ENCODE measurements at regions not wholly inside any gene's neighbourhood (a gene's known extent, or its start where the extent isn't known, plus 50 kb on each side); places are given as distances from the start of the nearest gene placed in this dataset.

DNA sequence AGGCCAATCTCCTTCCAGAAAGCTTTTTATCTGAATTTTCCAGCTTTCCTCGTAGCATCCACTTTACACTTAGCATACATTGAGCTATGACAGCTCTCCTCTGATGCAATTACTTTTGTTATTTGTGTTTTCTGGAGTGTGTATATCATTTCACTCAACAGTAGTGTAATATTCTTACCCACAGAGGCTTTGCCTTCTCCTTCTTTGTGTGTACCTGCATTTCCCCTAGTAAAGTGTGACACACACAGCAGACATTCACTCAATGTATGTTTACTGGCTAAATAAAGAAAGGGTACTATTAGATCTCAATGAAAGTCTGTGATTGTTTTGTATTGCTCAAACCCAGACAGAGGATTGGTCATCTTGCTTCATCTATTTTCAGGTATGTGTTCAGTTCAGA lies 193.7 kb upstream of the MEX3C start:
- ChIA-PET CTCF (no interaction called here), POLR2A (no interaction called here)
- no peak for TF ChIP-seq CTCF (IDR thresholded peaks at IDR 0.05; ENCODE audit: insufficient read depth, low read depth, low read length)
- Histone ChIP-seq H3K27me3 (ENCODE audit: control insufficient read depth, insufficient read depth, low read length) (no peaks in the 10 kb centered on the region), H3K4me3 (ENCODE audit: low read depth, low read length) (no peak overlapping the region), H3K36me3 (ENCODE audit: control insufficient read depth, insufficient read depth, low read length) (no peaks in the 10 kb centered on the region)
- DNase-seq (ENCODE audit: low read depth): no peak

DNA sequence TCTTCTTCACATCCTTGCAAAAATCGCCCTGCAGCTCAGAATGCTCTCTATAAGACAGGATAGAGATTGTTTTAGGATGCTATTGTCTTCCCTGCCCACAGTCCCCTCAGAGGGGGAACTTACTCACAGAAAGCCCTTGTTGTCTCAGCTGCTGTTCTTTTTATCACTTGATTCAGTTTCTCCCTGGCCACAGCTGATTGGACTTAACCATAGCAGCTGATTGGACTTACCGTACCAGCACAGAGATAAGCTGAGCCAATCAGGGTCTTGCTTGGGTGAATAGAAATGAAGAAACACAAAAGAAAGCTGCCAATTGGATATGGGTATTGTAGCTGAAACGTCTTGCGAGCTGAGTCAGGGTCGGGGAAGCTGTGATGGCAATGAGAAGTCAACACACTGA lies 194.2 kb upstream of the MEX3C start:
- ChIA-PET POLR2A (no interaction called here), CTCF (no interaction called here)
- TF ChIP-seq CTCF (IDR thresholded peaks at IDR 0.05; ENCODE audit: insufficient read depth, low read depth, low read length): no peak
- DNase-seq (ENCODE audit: low read depth): no peak
- no peaks in the 10 kb centered on the region for H3K36me3 ChIP-seq (ENCODE audit: control insufficient read depth, insufficient read depth, low read length)
- no peaks in the 10 kb centered on the region for H3K27me3 ChIP-seq (ENCODE audit: control insufficient read depth, insufficient read depth, low read length)
- no peak overlapping the region for H3K4me3 ChIP-seq (ENCODE audit: low read depth, low read length)

DNA sequence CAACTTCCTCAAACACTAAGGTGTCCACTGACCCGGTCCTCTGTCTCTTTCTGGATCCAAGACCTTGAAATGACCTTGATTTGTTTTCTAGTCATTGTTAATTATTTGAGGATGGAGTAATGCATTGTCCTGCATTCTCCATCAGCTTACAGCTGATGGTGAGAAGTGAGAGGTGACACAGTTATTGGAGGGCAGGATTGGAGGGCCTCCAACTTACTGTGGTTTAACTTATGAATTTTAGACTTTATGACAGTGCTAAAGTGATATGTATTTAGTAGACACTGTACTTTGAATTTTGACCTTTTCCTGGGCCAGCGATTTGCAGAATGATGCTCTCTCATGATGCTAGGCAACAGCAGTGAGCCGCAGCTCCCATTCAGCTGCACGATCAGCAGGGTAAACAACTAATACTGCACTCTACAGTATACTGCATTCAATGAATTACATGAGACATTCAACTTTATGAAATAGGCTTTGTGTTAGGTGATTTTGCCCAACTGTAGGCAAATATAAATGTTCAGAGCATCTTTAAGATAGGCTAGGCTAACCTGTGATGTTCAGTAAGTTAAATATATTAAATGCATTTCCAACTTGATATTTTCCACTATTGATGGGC lies 200.0 kb upstream of the MEX3C start:
- ChIA-PET CTCF (interaction anchor here (1.4 kb wide), 1 partner anchor 12 kb away, joined by 5 read pairs; no protein-coding TSS in a partner anchor), POLR2A (no interaction called here)
- TF ChIP-seq CTCF (IDR thresholded peaks at IDR 0.05; ENCODE audit: insufficient read depth, low read depth, low read length): no peak
- no peak overlapping the region for H3K4me3 ChIP-seq (ENCODE audit: low read depth, low read length)
- no peak for DNase-seq (ENCODE audit: low read depth)
- H3K27me3 ChIP-seq (ENCODE audit: control insufficient read depth, insufficient read depth, low read length): no peaks in the 10 kb centered on the region
- no peaks in the 10 kb centered on the region for H3K36me3 ChIP-seq (ENCODE audit: control insufficient read depth, insufficient read depth, low read length)

GRCh38 chr18:51398104-51398503 lies 200.6 kb upstream of the MEX3C start:
- ChIA-PET CTCF (interaction anchor here (1.4 kb wide), 1 partner anchor 12 kb away, joined by 5 read pairs; no protein-coding TSS in a partner anchor), POLR2A (no interaction called here)
- H3K27me3 ChIP-seq (ENCODE audit: control insufficient read depth, insufficient read depth, low read length): no peaks in the 10 kb centered on the region
- no peaks in the 10 kb centered on the region for H3K36me3 ChIP-seq (ENCODE audit: control insufficient read depth, insufficient read depth, low read length)
- no peak for TF ChIP-seq CTCF (IDR thresholded peaks at IDR 0.05; ENCODE audit: insufficient read depth, low read depth, low read length)
- DNase-seq (ENCODE audit: low read depth): no peak
- no peak overlapping the region for H3K4me3 ChIP-seq (ENCODE audit: low read depth, low read length)

- DNase-seq (ENCODE audit: low read depth): no peak
- no peaks in the 10 kb centered on the region for H3K36me3 ChIP-seq (ENCODE audit: control insufficient read depth, insufficient read depth, low read length)
- ChIA-PET CTCF (no interaction called here), POLR2A (no interaction called here)
- H3K4me3 ChIP-seq (ENCODE audit: low read depth, low read length): no peak overlapping the region
- H3K27me3 ChIP-seq (ENCODE audit: control insufficient read depth, insufficient read depth, low read length): no peaks in the 10 kb centered on the region
- no peak for TF ChIP-seq CTCF (IDR thresholded peaks at IDR 0.05; ENCODE audit: insufficient read depth, low read depth, low read length)
These were observed 202.1 kb upstream of the MEX3C start for GRCh38 chr18:51399491-51400122.
